GM18499 (cell line): ENCODE measurements at regions not wholly inside any gene's neighbourhood (a gene's known extent, or its start where the extent isn't known, plus 50 kb on each side); places are given as distances from the start of the nearest gene placed in this dataset.

Experiments used
- ATAC-seq: cut with Tn5 transposase; IDR thresholded peaks from one replicate; pipeline ENCODE4 v1.9.1; 2021; ENCODE audit warnings: moderate number of reproducible peaks; ENCODE audit not compliant: insufficient read depth, unreplicated experiment

- ATAC-seq, result no peak
Observed at GRCh38 chr4:178664621-178665020, 1222.4 kb upstream of the AGA start.

DNA sequence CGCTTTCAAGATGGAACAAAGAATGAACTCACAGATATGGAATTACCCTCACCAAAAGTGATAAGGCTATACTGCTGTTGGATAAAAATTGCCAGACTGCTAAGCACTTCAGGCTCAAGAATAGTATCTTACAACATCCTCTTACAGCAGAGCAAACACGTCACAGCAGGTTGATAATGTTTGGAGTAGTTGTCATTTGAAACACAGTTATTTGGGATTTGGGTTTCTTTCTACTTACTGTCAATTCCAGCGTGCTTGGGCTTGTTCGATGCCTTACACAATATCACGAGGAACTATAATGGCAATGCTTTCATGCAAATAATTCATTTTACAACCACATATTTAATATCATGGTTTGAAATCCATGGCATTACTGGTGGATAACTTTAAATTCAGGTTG lies 1223.7 kb upstream of the AGA start:
- ATAC-seq, result no peak

GRCh38 chr4:178671766-178672165 lies 1229.5 kb upstream of the AGA start:
- ATAC-seq, result no peak

DNA sequence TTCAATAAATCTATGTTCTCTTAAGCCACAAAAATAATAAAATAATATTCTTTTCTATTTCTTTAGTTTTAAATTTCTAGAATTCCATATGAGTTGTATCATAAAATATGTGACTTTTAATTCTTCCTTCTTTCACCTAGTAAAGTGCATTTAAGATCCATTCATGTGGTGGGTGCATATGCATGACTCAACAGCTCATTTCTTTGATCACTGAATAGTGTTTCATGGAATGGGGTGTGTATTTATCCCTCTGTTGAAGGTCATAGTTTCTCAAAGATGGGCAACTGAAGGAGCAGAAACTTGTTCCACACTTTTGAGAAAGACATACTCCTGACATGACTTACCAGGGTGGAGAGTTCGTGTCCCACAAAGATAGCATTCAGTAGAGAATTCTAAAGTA lies 1230.3 kb upstream of the AGA start:
- ATAC-seq, result no peak

DNA sequence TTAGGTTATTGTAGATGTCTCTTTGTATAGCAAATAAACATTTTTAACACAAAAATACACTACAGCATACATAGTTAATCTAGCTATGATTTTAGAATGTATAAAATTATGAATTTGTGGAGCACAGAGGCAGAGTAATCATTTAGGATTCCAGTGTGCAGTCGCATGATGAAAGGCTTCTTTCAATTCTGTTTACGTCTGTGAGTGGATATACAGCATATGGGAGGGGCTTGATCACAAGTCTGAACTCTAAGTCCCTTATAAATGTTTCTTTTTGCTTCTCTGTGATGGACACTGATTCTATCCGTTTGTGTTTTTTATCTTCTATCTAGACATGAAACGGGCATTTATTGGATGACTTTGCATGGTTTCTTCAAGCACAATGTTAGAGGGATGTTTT lies 1239.6 kb upstream of the AGA start:
- no peak for ATAC-seq

DNA sequence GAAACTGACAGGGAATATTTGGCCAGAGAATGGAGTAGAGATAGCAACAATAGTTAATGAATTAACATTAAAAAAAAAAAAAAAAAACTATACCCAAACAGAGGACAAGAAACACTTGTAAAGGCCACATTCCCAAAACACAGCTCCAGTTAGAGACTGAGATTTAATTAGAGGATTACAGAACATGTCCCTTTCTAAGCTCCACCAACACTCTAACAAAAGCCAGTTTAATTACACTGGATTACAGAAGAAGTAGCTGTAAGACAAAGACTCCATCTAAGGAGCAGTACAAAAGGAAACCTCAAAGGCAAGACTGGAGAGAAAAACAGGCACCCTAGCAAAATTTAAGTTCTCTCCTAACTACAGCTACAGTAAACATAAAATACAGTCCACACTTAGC lies 1247.7 kb upstream of the AGA start:
- no peak for ATAC-seq

- no peak for ATAC-seq
Observed at GRCh38 chr4:178693816-178694215, 1251.6 kb upstream of the AGA start.

GRCh38 chr4:178696515-178696914 lies 1254.3 kb upstream of the AGA start:
- no peak for ATAC-seq

DNA sequence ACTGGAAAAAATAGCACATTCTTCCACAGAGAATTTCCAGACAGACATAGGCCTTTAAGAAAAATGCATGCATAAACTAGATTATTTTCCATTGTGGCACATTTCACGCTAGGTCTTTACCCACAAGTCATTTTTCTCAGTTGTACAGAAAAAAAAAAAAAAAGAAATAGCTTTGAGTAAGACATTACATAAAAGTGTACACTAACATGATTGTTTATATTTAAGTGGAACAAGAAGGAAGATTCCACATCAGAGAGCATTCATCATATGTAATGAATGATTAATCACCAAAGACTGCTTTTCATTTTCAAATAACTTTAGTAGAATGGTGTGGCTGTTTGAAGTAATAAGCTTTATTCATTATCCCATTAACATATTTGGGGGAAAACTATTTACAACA lies 1270.2 kb upstream of the AGA start:
- no peak for ATAC-seq

DNA sequence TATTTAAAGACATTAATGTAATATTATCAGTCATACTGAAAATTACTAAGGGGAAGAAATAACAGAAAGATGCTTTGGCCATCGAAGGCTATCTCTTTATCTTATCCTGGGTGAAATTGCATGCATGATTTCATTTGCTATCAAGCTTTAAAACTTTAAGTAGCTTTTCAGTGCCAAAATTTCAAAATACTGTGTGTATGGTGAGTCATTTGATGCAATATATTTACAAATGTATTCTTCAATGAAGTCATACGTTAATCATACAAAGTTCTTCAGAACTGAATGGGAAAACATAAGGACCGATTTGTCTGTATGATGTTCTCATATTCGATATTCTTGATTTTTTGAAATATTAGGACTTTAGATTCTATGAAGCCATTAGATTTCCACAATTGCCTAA lies 1295.8 kb upstream of the AGA start:
- ATAC-seq, result no peak

DNA sequence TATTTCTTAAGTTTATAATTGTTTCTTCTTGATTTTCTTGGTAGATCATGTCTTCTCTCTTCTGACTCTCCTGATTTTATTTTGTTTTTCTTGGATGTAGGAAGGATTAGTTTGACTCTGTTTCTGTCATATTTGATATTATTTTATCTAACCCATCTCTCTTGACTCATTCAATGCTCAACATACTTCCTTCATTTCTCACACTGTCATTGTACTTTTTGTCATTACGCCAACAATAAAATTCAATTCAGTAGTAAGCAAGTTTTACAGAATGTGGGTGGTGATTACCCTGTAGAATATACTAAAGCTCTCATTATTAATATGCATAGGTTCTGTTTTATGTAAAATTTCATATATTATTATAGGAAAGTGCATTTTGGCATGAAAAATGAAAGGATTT lies 1303.0 kb upstream of the AGA start:
- ATAC-seq, result no peak

DNA sequence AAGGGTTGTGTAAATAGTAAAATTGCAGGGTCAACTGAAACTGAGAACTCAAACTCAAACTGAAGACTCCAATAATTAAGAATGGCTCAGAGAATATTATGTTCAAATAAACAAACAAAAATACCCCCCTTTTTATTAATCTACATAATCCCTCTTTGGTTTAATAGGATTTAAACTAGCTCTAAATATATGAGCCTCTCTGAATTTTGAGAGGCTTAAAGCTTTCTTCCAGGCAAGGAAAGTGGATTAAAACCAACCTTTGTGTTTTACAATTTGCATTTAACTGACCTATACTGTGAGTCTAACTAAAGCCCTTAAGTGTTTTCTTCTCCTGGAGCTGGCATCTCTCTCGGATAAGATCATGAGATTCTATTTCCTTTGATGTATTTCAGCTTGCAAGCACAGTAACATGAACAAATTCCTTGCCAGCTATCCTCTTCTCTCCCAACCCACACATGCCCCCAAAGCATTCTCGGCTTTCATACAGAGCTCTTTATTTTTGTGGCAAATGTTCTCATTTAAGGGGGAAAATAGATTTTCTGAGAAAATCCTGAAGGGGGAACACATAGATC lies 1310.8 kb upstream of the AGA start:
- no peak for ATAC-seq

- no peak for ATAC-seq
Observed at GRCh38 chr4:178778496-178778895, 1336.3 kb upstream of the AGA start.

DNA sequence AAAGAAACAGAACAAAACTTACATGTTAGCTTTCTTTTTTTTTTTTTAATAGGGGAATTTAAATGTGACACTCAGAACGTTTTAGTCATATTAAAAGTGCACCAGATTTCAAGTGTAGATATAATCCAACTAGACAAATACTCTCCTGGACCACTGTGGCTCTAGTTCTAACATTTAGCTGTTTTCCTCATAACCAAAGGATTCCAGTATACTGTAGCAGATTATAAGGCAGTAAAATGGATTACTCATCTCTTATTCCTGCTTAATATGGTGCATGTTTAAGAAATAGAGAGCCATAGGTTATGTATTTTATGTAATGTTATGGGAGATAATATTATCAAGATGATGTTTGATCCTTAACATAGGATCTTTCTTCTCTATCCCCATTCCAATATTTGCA lies 1339.5 kb upstream of the AGA start:
- no peak for ATAC-seq

DNA sequence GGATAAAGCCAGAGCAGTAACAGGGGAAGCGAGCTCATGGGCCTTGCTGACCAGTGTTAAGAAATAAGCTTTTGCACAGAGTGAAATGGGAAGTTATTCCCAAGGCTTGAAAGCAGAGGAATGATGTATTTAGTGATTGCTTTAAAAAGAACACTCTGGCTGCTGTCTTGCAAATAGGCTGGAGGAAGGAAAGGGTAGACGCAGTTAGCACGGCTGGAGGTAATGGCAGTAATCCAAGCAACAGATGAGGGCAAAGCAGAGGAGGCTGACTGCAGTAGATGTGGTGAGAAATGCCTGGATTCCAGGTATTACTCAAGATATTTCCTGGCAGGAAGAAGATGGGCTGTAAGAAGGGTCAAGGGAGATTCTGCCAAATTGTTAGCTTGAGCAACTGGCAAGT lies 1342.3 kb upstream of the AGA start:
- no peak for ATAC-seq

DNA sequence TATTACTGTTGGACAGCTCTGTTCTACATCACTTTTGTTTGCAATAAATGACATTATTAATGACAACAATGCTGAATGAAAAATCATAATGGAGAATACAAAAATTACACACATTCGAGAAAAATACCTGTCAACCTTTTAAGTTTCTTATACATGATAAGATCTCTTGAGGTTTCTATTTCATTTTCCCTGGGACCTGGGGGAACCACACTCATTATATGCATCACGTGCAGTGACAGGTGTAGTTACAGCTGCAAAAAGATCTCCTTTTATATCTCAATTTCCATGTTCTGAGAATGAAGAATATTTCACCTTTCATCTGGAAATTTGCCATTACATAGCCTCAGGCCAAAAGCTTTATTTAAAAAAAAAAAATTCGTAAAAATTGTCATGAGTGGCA lies 1347.0 kb upstream of the AGA start:
- no peak for ATAC-seq

- no peak for ATAC-seq
Observed at GRCh38 chr4:178799204-178799603, 1357.0 kb upstream of the AGA start.

GRCh38 chr4:178808106-178808505 lies 1365.9 kb upstream of the AGA start:
- no peak for ATAC-seq

DNA sequence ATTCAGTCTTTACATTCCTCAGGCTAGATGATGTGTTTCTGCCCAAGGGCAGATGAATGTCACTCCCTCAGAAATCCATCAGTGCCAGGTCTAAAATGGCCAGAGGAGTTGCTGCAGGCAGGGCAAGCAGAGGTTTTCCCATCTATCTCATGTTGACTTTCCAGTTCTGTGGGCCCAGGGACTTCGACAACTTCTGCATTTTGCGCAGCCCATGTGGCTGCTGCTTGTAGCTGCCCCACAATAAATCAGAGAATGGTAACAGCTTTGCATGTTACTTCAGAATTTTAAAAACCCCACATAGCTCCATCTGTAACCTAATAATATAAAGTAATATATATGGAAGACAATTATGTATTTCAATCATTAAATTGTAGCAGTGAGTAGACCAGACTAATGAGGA lies 1367.7 kb upstream of the AGA start:
- no peak for ATAC-seq

DNA sequence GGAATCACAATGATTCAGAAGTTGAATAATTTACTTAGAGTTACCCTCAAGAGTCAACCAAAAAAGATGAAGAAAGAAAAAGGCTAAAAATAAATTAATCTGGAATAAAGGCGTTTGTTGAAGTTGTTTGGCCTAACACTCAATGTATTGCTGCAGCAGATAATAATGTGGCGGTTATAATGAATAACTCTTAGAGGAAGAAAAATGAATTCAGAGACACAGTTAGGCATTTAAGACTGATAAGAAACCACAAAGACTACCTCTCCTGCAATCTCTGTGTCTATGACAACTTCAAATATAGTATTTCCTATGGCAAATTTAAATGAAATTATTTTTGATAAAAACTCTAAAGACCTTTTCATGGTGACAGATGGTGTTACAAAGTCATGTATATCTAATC lies 1369.1 kb upstream of the AGA start:
- ATAC-seq, result no peak

GRCh38 chr4:178812866-178813265 lies 1370.6 kb upstream of the AGA start:
- ATAC-seq, result no peak

- ATAC-seq, result no peak
Observed at GRCh38 chr4:178814908-178815307, 1372.7 kb upstream of the AGA start.

GRCh38 chr4:178823673-178824295 lies 1381.5 kb upstream of the AGA start:
- ATAC-seq, result no peak
